ENCODE measurements at regions not wholly inside any gene's neighbourhood (a gene's known extent, or its start where the extent isn't known, plus 50 kb on each side); places are given as distances from the start of the nearest gene placed in this dataset.

DNA sequence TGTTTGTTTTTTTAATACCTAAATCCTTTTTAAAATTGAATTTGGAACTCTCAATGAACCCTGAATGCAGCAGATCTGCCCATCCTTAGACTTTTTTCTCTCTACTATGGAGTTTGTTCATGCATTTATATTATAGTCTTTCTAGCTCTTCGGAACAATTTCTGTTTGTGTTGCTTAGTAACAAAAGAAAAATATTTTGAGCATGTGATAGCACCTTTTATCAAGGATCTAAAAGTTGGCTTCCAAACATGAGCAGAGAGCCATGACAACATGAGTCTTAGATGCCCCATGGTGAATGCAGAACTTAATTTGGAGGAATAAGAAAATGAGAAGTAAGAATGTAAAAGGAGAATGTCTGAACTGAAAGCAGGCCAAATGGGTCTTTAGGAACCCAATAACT, 133.7 kb downstream of the EDN1 start:
- no peak for DNase-seq

GRCh38 chr6:12426121-12426520, 136.0 kb downstream of the EDN1 start:
- no peak for DNase-seq

- DNase-seq, result no peak
Measured at GRCh38 chr6:12431023-12431422, 140.9 kb downstream of the EDN1 start.

DNA sequence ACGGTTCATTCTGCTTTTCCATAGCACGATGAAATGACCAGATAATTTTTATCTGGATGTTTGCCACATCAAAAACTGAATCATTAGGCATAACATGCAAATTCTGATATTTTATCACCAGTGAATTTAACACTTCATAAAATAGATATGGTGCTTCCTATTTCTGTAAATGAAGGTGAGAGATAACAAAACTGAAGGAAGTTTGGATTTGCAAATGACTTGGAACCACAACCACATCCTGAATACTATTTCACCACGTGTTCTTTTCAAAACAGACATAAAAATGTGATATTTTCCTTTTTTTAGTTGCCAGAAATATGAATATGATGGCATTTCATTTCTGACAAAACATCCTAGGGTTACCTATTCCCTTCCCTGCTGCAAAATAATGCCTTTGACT, 146.1 kb downstream of the EDN1 start:
- no peak for DNase-seq

DNA sequence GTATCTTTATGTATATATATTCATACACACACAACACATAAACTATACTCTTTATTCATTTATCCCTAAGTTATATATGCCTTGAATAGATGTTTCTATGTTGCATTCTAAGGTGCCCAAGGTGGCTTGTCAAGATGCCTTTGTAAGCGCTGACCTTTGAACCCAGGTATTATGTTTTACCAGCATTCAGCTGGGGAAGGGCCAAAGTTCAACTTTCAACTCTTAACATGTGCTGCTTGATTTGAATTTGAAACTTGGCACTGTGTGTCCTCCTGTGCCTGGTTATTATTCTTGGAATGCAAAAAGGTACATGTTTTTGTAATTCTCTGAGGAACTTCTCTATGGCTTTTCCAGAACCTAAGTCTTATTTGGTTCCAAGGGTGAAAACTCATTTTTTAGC, 146.5 kb downstream of the EDN1 start:
- DNase-seq, result no peak

DNA sequence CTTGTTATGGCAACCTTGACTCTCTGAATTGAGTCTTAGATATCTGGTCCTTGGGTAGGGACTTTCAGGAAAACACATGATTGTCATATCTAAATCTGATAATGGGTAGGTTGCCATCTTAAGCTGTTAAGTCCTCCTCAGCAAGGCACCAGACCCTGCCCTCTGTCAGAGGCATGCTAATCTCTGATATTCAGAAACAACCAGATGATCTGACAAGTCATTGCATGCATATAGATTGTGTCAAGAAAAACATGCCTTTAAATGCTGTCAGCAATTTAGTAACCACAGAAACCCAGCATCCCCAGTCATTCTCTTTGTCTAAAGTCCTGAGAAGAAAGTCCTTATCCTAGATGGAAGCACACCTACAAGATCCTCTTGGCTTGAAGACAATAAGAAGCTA, 149.1 kb downstream of the EDN1 start:
- DNase-seq, result no peak

DNA sequence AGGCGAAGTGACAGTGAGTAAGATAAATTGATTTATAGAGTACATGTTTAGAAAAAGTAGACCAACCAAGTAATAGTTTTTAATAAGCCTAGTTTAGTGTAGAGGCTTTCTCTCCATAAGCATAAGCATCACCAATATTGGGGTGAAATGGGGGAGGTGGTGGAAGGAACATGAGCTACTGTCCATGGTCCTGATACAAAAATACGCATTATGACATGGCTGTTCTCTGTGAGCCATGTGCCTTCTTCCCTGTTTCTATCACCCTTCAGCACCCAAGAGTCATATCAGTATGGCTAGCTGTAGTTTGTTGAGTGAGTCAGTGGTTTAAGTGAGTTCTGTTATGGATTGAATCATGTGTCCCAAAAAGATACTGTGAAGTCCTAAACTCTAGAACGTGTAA, 150.8 kb downstream of the EDN1 start:
- DNase-seq, result no peak

- DNase-seq, result no peak
Measured at GRCh38 chr6:12442455-12442854, 152.3 kb downstream of the EDN1 start.

DNA sequence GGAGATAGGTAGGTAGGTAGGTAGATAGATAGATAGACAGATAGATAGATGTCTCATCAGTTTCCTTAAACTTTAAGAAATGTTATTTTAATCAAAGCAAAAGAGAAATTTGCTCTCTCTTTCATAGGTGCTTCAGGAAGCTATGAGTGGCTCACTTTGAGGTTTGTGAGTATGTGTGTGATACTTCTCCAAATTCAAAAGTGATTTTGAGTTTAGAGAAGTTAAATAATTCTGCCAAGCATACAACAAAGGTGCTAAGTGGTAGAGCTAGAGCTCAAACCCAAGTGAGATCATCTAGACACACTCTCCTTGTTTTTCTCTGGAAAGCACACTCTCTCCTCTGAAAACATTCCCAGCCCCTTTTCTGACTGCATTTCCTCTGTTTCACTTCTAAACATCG, 156.2 kb downstream of the EDN1 start:
- no peak for DNase-seq

DNA sequence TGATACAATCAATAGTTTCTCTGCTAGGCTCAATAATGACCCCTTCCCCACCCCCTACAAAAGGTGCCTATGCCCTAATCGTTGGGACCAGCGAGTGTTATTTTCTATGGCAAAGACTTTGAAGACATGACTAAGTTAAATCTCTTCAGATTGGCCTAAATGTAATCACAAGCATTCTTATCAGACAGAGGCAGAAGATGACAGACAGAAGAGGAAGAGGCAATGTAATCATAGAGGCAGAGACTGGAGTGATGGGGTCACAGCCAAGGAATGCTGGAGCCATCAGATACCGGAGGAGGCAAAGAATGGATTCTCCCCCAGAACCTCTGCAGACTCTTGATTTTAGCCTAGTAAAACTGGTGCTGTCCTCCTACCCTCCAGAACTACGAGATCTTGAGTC, 159.3 kb downstream of the EDN1 start:
- no peak for DNase-seq

GRCh38 chr6:12450467-12450866, 160.3 kb downstream of the EDN1 start:
- DNase-seq, result no peak

- DNase-seq, result no peak
Measured at GRCh38 chr6:12456343-12456742, 166.2 kb downstream of the EDN1 start.

- no peak for DNase-seq
Measured at GRCh38 chr6:12457094-12457493, 166.9 kb downstream of the EDN1 start.

DNA sequence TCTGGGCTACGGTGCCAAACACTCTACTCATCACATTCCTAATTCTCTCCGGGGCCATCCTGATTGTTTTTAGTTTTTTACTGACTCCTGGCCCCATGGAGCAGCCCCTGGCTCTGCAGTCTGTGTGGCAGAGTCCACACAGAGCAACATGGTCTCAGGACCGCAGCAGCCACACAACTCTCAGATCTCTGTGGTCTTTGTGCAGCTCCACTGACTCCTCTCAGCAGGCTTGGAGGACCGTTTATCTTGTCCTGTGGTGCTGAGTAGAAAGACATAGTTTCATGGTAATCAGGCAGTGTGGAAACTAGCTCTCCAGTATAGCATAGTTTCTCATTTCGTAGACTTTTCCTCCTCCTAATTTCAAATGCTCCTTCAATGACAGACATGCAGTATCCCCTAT, 168.4 kb downstream of the EDN1 start:
- DNase-seq, result no peak

DNA sequence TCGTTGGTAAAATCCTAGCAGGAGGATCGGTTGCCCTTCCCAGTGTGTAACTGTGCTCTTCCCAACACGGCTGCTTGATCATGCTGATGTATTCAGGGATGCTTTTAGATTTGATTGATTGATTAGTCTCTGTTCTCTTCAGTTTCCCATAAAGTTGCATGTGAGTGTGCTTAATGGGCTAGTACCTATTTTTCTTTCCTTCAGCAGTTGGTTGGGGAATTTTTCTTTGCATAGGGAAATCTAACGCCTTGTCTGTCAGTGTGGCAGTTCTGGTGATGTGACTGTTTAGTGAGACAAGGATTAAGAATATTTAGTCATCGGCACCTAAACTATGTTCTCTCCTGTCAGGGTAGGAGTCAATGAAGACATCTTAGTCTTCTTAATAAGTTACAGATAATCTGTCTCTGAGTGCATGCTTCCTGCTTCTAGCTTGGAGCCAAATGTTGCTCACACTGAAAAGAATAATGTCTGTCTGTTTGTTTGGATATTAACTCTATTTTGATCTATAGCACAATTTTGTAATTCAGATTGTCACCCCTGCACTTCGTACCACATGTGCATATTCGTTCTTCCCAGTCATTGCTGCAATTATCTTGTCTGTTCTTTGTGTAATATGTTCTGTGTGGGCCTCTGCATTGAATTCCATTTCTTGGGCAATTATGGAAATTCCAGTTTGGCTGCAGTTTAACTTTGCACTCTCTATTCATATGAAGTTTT, 169.9 kb downstream of the EDN1 start:
- DNase-seq, result no peak

- DNase-seq, result no peak
Measured at GRCh38 chr6:12467706-12468670, 177.8 kb downstream of the EDN1 start.

- no peak for DNase-seq
Measured at GRCh38 chr6:12472601-12473038, 182.5 kb downstream of the EDN1 start.

GRCh38 chr6:12473494-12473893, 183.3 kb downstream of the EDN1 start:
- DNase-seq, result no peak

GRCh38 chr6:12474167-12475140, 184.3 kb downstream of the EDN1 start:
- no peak for DNase-seq

DNA sequence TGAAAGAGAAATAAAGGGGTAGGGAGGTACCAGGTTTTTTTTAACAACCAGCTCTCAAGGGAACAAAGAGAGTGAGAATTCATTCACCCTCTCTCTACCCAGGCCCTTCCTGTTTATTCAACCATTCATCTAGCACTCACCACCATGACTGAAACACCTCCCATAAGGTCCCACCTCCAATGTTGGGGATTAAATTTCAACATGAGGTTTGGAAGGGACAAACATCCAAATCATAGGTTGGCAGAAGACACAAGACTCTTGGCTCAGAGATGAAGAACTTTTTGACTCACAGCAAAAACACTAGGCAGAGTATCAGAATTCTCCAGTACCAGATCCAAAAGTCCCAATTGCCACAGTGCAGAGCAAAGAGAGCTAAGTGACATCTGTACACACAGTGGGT, 186.3 kb downstream of the EDN1 start:
- no peak for DNase-seq

DNA sequence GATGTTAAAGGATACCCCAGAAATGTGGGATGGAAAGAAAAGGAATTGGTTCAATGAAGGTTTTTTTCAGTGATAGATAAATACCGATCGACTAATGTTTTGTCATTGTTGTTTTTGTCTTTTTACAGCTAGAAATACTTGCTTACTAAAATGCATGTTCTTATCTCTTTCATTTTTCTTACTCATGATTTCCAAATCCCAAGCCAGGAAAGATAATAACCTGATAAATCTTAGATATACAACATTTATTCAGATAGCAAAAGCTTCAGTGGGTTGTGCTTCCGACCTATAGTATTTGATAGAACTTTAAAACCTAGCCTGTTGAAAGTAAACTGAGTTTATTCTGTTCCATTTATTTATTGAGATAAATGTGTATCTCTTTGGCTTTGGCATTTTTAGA, 187.5 kb downstream of the EDN1 start:
- no peak for DNase-seq

- DNase-seq, result no peak
Measured at GRCh38 chr6:12478921-12479320, 188.8 kb downstream of the EDN1 start.

- DNase-seq, result no peak
Measured at GRCh38 chr6:12479451-12479850, 189.3 kb downstream of the EDN1 start.

Data from CD4-positive, alpha-beta T cell treated with Interleukin-1 beta for 1 hour (primary cell).